Hepatocyte (in vitro differentiated cells): ENCODE measurements at regions not wholly inside any gene's neighbourhood (a gene's known extent, or its start where the extent isn't known, plus 50 kb on each side); places are given as distances from the start of the nearest gene placed in this dataset.

Source experiments
- EZH2phosphoT487 ChIP-seq: fragments of 200-600 bp; sonication (generic); IDR thresholded peaks from one replicate; pipeline ENCODE4 v1.6.1; 2018; ENCODE audit warnings: antibody characterized with exemption, mild to moderate bottlenecking, low read depth, moderate library complexity; ENCODE audit not compliant: unreplicated experiment, severe bottlenecking
- TF ChIP-seq, protein P1 (sequence below): fragments of 200-600 bp; sonication (generic); IDR thresholded peaks from 2 replicates; pipeline ENCODE4 v1.5.1; 2016; ENCODE audit warnings: antibody characterized with exemption, mild to moderate bottlenecking; ENCODE audit not compliant: poor library complexity

GRCh38 chr12:72219937-72220336 is 52.2 kb upstream of the TRHDE start:
- TF ChIP-seq, protein P1, sequence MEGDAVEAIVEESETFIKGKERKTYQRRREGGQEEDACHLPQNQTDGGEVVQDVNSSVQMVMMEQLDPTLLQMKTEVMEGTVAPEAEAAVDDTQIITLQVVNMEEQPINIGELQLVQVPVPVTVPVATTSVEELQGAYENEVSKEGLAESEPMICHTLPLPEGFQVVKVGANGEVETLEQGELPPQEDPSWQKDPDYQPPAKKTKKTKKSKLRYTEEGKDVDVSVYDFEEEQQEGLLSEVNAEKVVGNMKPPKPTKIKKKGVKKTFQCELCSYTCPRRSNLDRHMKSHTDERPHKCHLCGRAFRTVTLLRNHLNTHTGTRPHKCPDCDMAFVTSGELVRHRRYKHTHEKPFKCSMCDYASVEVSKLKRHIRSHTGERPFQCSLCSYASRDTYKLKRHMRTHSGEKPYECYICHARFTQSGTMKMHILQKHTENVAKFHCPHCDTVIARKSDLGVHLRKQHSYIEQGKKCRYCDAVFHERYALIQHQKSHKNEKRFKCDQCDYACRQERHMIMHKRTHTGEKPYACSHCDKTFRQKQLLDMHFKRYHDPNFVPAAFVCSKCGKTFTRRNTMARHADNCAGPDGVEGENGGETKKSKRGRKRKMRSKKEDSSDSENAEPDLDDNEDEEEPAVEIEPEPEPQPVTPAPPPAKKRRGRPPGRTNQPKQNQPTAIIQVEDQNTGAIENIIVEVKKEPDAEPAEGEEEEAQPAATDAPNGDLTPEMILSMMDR = no peak
- no peak for TF ChIP-seq EZH2phosphoT487
